Femur (tissue), 1 donor: ENCODE measurements at regions not wholly inside any gene's neighbourhood (a gene's known extent, or its start where the extent isn't known, plus 50 kb on each side); places are given as distances from the start of the nearest gene placed in this dataset.
"Not testable (repeated sequence)": the region's sequence is repeated elsewhere in the genome, so short reads cannot be mapped to it uniquely, and the experiment has no call there.

Source experiments
- DNase-seq: peaks from one replicate; pipeline ENCODE4 v3.0.0-alpha.2; 2017

GRCh38 chr11:130979386-130979972 is 63.2 kb upstream of the SNX19 start:
- DNase-seq = no peak

- no peak for DNase-seq
Measured at GRCh38 chr11:130980071-130980862, 64.0 kb upstream of the SNX19 start.

GRCh38 chr11:130984241-130984640 is 68.0 kb upstream of the SNX19 start:
- not testable (repeated sequence) for DNase-seq

GRCh38 chr11:130992788-130993187 is 76.5 kb upstream of the SNX19 start:
- DNase-seq = no peak

GRCh38 chr11:130994043-130994442 is 77.8 kb upstream of the SNX19 start:
- DNase-seq = no peak

- no peak for DNase-seq
Measured at GRCh38 chr11:130995266-130995665, 79.0 kb upstream of the SNX19 start.

GRCh38 chr11:130997278-130997677 is 81.0 kb upstream of the SNX19 start:
- no peak for DNase-seq

- DNase-seq = no peak
Measured at GRCh38 chr11:130999086-130999485, 82.8 kb upstream of the SNX19 start.

GRCh38 chr11:130999992-131000770 is 83.9 kb upstream of the SNX19 start:
- DNase-seq = no peak

GRCh38 chr11:131002145-131002544 is 85.9 kb upstream of the SNX19 start:
- no peak for DNase-seq

- DNase-seq = no peak
Measured at GRCh38 chr11:131005829-131006228, 89.5 kb upstream of the SNX19 start.

- DNase-seq = no peak
Measured at GRCh38 chr11:131025020-131025419, 108.7 kb upstream of the SNX19 start.

- DNase-seq = no peak
Measured at GRCh38 chr11:131025421-131026125, 109.3 kb upstream of the SNX19 start.

GRCh38 chr11:131027491-131027890 is 111.2 kb upstream of the SNX19 start:
- no peak for DNase-seq

- DNase-seq = no peak
Measured at GRCh38 chr11:131033151-131033651, 116.9 kb upstream of the SNX19 start.

- no peak for DNase-seq
Measured at GRCh38 chr11:131036514-131036913, 120.2 kb upstream of the SNX19 start.

GRCh38 chr11:131037873-131038272 is 121.6 kb upstream of the SNX19 start:
- no peak for DNase-seq

- no peak for DNase-seq
Measured at GRCh38 chr11:131038597-131038996, 122.3 kb upstream of the SNX19 start.

- DNase-seq = no peak
Measured at GRCh38 chr11:131041331-131042040, 125.2 kb upstream of the SNX19 start.

GRCh38 chr11:131042041-131042390 is 125.7 kb upstream of the SNX19 start:
- DNase-seq = no peak

- DNase-seq = no peak
Measured at GRCh38 chr11:131043251-131043650, 127.0 kb upstream of the SNX19 start.

GRCh38 chr11:131044851-131045250 is 128.6 kb upstream of the SNX19 start:
- no peak for DNase-seq
